HEK293 (cell line): ENCODE measurements at regions not wholly inside any gene's neighbourhood (a gene's known extent, or its start where the extent isn't known, plus 50 kb on each side); places are given as distances from the start of the nearest gene placed in this dataset.
"Not testable (repeated sequence)": the region's sequence is repeated elsewhere in the genome, so short reads cannot be mapped to it uniquely, and the experiment has no call there.

Experiments
- ATF2 ChIP-seq: fragments of 450-650 bp; formaldehyde crosslinking; IDR thresholded peaks from 2 replicates; pipeline ENCODE4 v1.5.1; 2016; ENCODE audit warnings: missing biosample characterization, missing genetic modification characterization, low read depth
- SP2 ChIP-seq: fragments of 450-650 bp; formaldehyde crosslinking; IDR thresholded peaks from 2 replicates; pipeline ENCODE4 v1.5.1; 2016; ENCODE audit warnings: missing biosample characterization, missing genetic modification characterization
- ZBTB26 ChIP-seq: fragments of 450-650 bp; formaldehyde crosslinking; optimal IDR thresholded peaks from 2 replicates; pipeline ENCODE3; 2016; ENCODE audit warnings: missing biosample characterization, mild to moderate bottlenecking, missing genetic modification characterization
- ZNF596 ChIP-seq: fragments of 450-650 bp; IDR thresholded peaks from 2 replicates; pipeline ENCODE4 v1.5.0; 2018; ENCODE audit warnings: missing biosample characterization, mild to moderate bottlenecking, missing genetic modification characterization, moderate library complexity
- ZNF670 ChIP-seq: fragments of 450-650 bp; formaldehyde crosslinking; IDR thresholded peaks from 2 replicates; pipeline ENCODE4 v1.5.1; 2016; ENCODE audit warnings: missing biosample characterization, missing genetic modification characterization, low read depth
- TF ChIP-seq, protein P1 (sequence below): fragments of 450-650 bp; formaldehyde crosslinking; IDR thresholded peaks from 2 replicates; pipeline ENCODE4 v1.5.1; 2016; ENCODE audit warnings: missing biosample characterization, missing genetic modification characterization
- TF ChIP-seq, protein P2 (sequence below): fragments of 450-650 bp; formaldehyde crosslinking; IDR thresholded peaks from 2 replicates; pipeline ENCODE4 v1.5.1; 2016; ENCODE audit warnings: missing biosample characterization, missing genetic modification characterization

DNA sequence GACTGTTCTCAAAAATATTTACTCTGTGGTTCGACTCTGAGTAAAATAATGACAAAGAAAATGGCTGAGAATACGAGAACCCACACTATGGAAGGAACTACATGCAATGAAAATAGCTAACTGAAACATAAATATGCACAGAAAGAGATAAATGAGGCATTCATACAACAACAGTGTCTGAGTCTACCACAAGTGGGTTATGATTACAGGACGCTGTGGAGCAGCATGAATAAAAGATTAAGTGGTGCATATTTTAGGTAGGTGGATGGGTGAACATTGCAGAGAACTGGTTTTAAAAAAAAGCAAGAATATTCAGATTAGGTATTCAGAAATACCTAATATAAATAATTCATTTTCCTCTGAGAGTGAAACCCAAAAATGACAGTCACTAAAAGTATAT lies 93.9 kb upstream of the TRIM77 start:
- not testable (repeated sequence) for TF ChIP-seq ZNF596 (tag by site-specific recombination); ZNF670 (tag by site-specific recombination); SP2; ZBTB26 (tag by site-specific recombination); ATF2 (tag by site-specific recombination)
- TF ChIP-seq, protein P1, sequence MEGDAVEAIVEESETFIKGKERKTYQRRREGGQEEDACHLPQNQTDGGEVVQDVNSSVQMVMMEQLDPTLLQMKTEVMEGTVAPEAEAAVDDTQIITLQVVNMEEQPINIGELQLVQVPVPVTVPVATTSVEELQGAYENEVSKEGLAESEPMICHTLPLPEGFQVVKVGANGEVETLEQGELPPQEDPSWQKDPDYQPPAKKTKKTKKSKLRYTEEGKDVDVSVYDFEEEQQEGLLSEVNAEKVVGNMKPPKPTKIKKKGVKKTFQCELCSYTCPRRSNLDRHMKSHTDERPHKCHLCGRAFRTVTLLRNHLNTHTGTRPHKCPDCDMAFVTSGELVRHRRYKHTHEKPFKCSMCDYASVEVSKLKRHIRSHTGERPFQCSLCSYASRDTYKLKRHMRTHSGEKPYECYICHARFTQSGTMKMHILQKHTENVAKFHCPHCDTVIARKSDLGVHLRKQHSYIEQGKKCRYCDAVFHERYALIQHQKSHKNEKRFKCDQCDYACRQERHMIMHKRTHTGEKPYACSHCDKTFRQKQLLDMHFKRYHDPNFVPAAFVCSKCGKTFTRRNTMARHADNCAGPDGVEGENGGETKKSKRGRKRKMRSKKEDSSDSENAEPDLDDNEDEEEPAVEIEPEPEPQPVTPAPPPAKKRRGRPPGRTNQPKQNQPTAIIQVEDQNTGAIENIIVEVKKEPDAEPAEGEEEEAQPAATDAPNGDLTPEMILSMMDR (tag by site-specific recombination), result not testable (repeated sequence)
- TF ChIP-seq, protein P2, sequence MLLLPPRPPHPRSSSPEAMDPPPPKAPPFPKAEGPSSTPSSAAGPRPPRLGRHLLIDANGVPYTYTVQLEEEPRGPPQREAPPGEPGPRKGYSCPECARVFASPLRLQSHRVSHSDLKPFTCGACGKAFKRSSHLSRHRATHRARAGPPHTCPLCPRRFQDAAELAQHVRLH (tag by site-specific recombination), result not testable (repeated sequence)
